H1 (cell line): ENCODE measurements at regions not wholly inside any gene's neighbourhood (a gene's known extent, or its start where the extent isn't known, plus 50 kb on each side); places are given as distances from the start of the nearest gene placed in this dataset.

Source experiments
- CTCF ChIA-PET: fragments of 300-600 bp; sonication (Branson Sonifier 250); formaldehyde crosslinking; loops from one replicate; lab custom pipeline; 2021; ENCODE audit not compliant: partially characterized antibody; lab: Charles Lee
- POLR2A ChIA-PET: fragments of 300-600 bp; sonication (Branson Sonifier 250); formaldehyde crosslinking; loops from one replicate; lab custom pipeline; 2021; ENCODE audit warnings: inconsistent platforms; ENCODE audit not compliant: partially characterized antibody; lab: Charles Lee
- DNase-seq, 2 experiments: peaks; one replicate each; pipeline versions ENCODE4 v3.0.0 to v3.0.0-alpha.2; 2010 to 2022; ENCODE audit warnings: low spot score in 2 of 2, low read depth in 1 of 2, mixed read lengths in 1 of 2
- FAIRE-seq: peaks from 2 replicates; lab custom pipeline; 2011; peaks lifted over from hg19 to GRCh38; lab: Jason Lieb, UNC
- H2AFZ ChIP-seq: 2 replicates; pipeline ENCODE4 v1.8.1; 2012; ENCODE audit warnings: low read length, inconsistent platforms
- H2AK5ac ChIP-seq: 2 replicates; pipeline ENCODE4 v1.6.1; 2013; ENCODE audit warnings: low read depth, low read length
- H2BK120ac ChIP-seq: replicated peaks from 2 replicates; pipeline ENCODE3; 2013; ENCODE audit warnings: low read depth, low read length, inconsistent platforms
- H2BK12ac ChIP-seq: 2 replicates; pipeline ENCODE4 v1.6.1; 2013; ENCODE audit warnings: low read depth, low read length
- H2BK15ac ChIP-seq: 2 replicates; pipeline ENCODE4 v1.6.1; 2013; ENCODE audit warnings: low read length
- H2BK20ac ChIP-seq: 2 replicates; pipeline ENCODE4 v1.6.1; 2013; ENCODE audit warnings: low read length
- H2BK5ac ChIP-seq: 2 replicates; pipeline ENCODE4 v1.6.1; 2013; ENCODE audit warnings: low read depth, low read length
- H3K14ac ChIP-seq: 2 replicates; pipeline ENCODE4 v1.6.1; 2013; ENCODE audit warnings: inconsistent platforms; ENCODE audit not compliant: insufficient read length
- H3K18ac ChIP-seq: 2 replicates; pipeline ENCODE4 v1.6.1; 2013; ENCODE audit warnings: low read length; ENCODE audit errors: extremely low read depth
- H3K23ac ChIP-seq: 2 replicates; pipeline ENCODE4 v1.6.1; 2013; ENCODE audit warnings: inconsistent platforms; ENCODE audit not compliant: insufficient read length
- H3K23me2 ChIP-seq: 2 replicates; pipeline ENCODE4 v1.6.1; 2013; ENCODE audit warnings: low read depth, low read length
- H3K27ac ChIP-seq: 2 replicates; pipeline ENCODE4 v1.6.1; 2011; ENCODE audit warnings: low read depth, low read length, inconsistent platforms
- H3K27me3 ChIP-seq, 4 experiments: replicated peaks in 1 of 4; 1 replicate in 1 of 4; 2 replicates in 3 of 4; pipeline versions ENCODE4 v1.6.1 to v1.8.1; 2011 to 2013; ENCODE audit warnings: low read length in 3 of 4, mild to moderate bottlenecking in 3 of 4, inconsistent platforms in 2 of 4, mixed read lengths in 2 of 4, moderate library complexity in 1 of 4; ENCODE audit not compliant: control insufficient read depth in 3 of 4, insufficient read depth in 3 of 4; ENCODE audit errors: extremely low read depth in 1 of 4
- H3K36me3 ChIP-seq, 4 experiments: 2 replicates each; pipeline versions ENCODE4 v1.6.1 to v1.8.1; 2011 to 2013; ENCODE audit warnings: mild to moderate bottlenecking in 4 of 4, low read length in 3 of 4, moderate library complexity in 2 of 4, control low read depth in 1 of 4, inconsistent platforms in 1 of 4; ENCODE audit not compliant: insufficient read depth in 4 of 4, control insufficient read depth in 2 of 4
- H3K4ac ChIP-seq: replicated peaks from 2 replicates; pipeline ENCODE3; 2013; ENCODE audit warnings: low read length, low read depth, mixed read lengths, inconsistent platforms; ENCODE audit not compliant: insufficient read length
- H3K4me1 ChIP-seq, 4 experiments: replicated peaks in 1 of 4; 1 replicate in 1 of 4; 2 replicates in 3 of 4; pipeline versions ENCODE4 v1.6.1 to v1.8.1; 2011 to 2013; ENCODE audit warnings: low read length in 3 of 4, inconsistent platforms in 2 of 4, mixed read lengths in 1 of 4; ENCODE audit not compliant: insufficient read depth in 4 of 4, control insufficient read depth in 3 of 4
- H3K4me2 ChIP-seq, 2 experiments: 2 replicates each; pipeline versions ENCODE4 v1.6.1 to v1.8.1; 2011 to 2013; ENCODE audit warnings: low read depth in 2 of 2, low read length in 2 of 2, control low read depth in 1 of 2, inconsistent platforms in 1 of 2, mild to moderate bottlenecking in 1 of 2; ENCODE audit not compliant: insufficient read depth in 1 of 2
- H3K4me3 ChIP-seq, 4 experiments: fragments of 200-600, 300-600 bp in 1 of 4; sonication (generic), shearing (Covaris generic), sonication (Bioruptor Twin) in 1 of 4; 2 replicates each; pipeline versions ENCODE4 v1.5.1 to v1.8.1; 2011 to 2016; ENCODE audit warnings: low read length in 4 of 4, low read depth in 3 of 4, control low read depth in 2 of 4, inconsistent platforms in 2 of 4, mild to moderate bottlenecking in 2 of 4, mixed read lengths in 1 of 4, moderate library complexity in 1 of 4; ENCODE audit not compliant: insufficient read depth in 2 of 4; ENCODE audit errors: extremely low read depth in 1 of 4
- H3K56ac ChIP-seq: replicated peaks from 2 replicates; pipeline ENCODE3; 2013; ENCODE audit warnings: low read depth, mild to moderate bottlenecking, mixed read lengths, low read length, inconsistent platforms; ENCODE audit not compliant: insufficient read length
- H3K79me1 ChIP-seq: 2 replicates; pipeline ENCODE4 v1.6.1; 2013; ENCODE audit warnings: low read depth, low read length, control low read depth
- H3K79me2 ChIP-seq, 2 experiments: 2 replicates each; pipeline versions ENCODE4 v1.6.1 to v1.8.1; 2012 to 2013; ENCODE audit warnings: low read length in 2 of 2, mild to moderate bottlenecking in 2 of 2, inconsistent platforms in 1 of 2; ENCODE audit not compliant: insufficient read depth in 2 of 2, control insufficient read depth in 1 of 2
- H3K9ac ChIP-seq, 4 experiments: replicated peaks in 1 of 4; 1 replicate in 1 of 4; 2 replicates in 3 of 4; pipeline versions ENCODE4 v1.6.1 to v1.8.1; 2011 to 2013; ENCODE audit warnings: low read depth in 3 of 4, low read length in 3 of 4, control low read depth in 2 of 4, mild to moderate bottlenecking in 2 of 4, moderate library complexity in 2 of 4, inconsistent platforms in 1 of 4; ENCODE audit errors: extremely low read depth in 1 of 4
- H3K9me3 ChIP-seq, 2 experiments: 2 replicates each; pipeline versions ENCODE4 v1.6.1 to v1.8.1; 2012 to 2013; ENCODE audit warnings: mild to moderate bottlenecking in 2 of 2, moderate library complexity in 2 of 2, control low read depth in 1 of 2, inconsistent platforms in 1 of 2, low read depth in 1 of 2, low read length in 1 of 2, mixed read lengths in 1 of 2; ENCODE audit not compliant: insufficient read depth in 2 of 2
- H4K20me1 ChIP-seq, 2 experiments: replicated peaks in 1 of 2; 2 replicates each; pipeline versions ENCODE3 to v1.8.1; 2011 to 2013; ENCODE audit warnings: inconsistent platforms in 2 of 2, low read length in 2 of 2, mild to moderate bottlenecking in 1 of 2; ENCODE audit not compliant: insufficient read depth in 2 of 2, control insufficient read depth in 1 of 2
- H4K5ac ChIP-seq: 2 replicates; pipeline ENCODE4 v1.6.1; 2013; ENCODE audit warnings: low read length, low read depth, mixed read lengths, inconsistent platforms; ENCODE audit not compliant: insufficient read length
- H4K8ac ChIP-seq: 2 replicates; pipeline ENCODE4 v1.8.0; 2013; ENCODE audit warnings: mild to moderate bottlenecking, moderate library complexity, low read length, inconsistent platforms; ENCODE audit not compliant: insufficient read depth; ENCODE audit errors: extremely low read depth
- H4K91ac ChIP-seq: replicated peaks from 2 replicates; pipeline ENCODE3; 2013; ENCODE audit warnings: low read length, mixed read lengths, inconsistent platforms; ENCODE audit not compliant: insufficient read length
- CREB1 ChIP-seq: IDR thresholded peaks from 2 replicates; pipeline ENCODE4 v1.6.1; 2012; ENCODE audit warnings: inconsistent platforms
- MAFK ChIP-seq: IDR thresholded peaks from 2 replicates; pipeline ENCODE4 v1.6.1; 2012; ENCODE audit warnings: low read depth, mild to moderate bottlenecking, improper control_type of control experiment, low read length
- POLR2AphosphoS5 ChIP-seq: IDR thresholded peaks from 2 replicates; pipeline ENCODE4 v1.6.1; 2011; ENCODE audit warnings: low read depth, low read length
- SIN3A ChIP-seq, 2 experiments: IDR thresholded peaks in 1 of 2; conservative IDR thresholded peaks in 1 of 2; 2 replicates each; pipeline ENCODE4 v1.6.1; 2011 to 2012; ENCODE audit warnings: low read length in 2 of 2, improper control_type of control experiment in 1 of 2, low read depth in 1 of 2, mild to moderate bottlenecking in 1 of 2
- SP4 ChIP-seq: IDR thresholded peaks from 2 replicates; pipeline ENCODE4 v1.6.1; 2012; ENCODE audit warnings: low read length, inconsistent platforms
- WGBS, 2 experiments: shearing (Covaris generic) in 1 of 2; methylation state at CpG; one replicate each; pipeline versions ENCODE4 v1.1.6 to v1.1.7; 2013 to 2015; ENCODE audit warnings: low lambda C conversion rate in 2 of 2, mixed read lengths in 2 of 2, inconsistent platforms in 1 of 2, low coverage in 1 of 2, missing lambda C conversion rate in 1 of 2; ENCODE audit not compliant: insufficient replicate concordance in 2 of 2, insufficient coverage in 1 of 2, insufficient read length in 1 of 2; ENCODE audit errors: extremely low coverage in 1 of 2, missing lambda C conversion rate in 1 of 2; 5-methylcytosine and 5-hydroxymethylcytosine counted together

GRCh38 chr6:93918258-93918657, 498.9 kb upstream of the EPHA7 start:
- 91% methylated on average over 3 of the region's 3 CpGs; no CpG with 5 or more reads in 1 of the 2 experiments for WGBS, 2 experiments
- no peak overlapping the region for H3K56ac ChIP-seq

More at GRCh38 chr6:93918258-93918657, 498.9 kb upstream of the EPHA7 start:
- no peak overlapping the region for H3K4ac ChIP-seq
- H4K91ac ChIP-seq, result no peak overlapping the region
- no peak overlapping the region for H3K4me3 ChIP-seq
- no peak overlapping the region for H2AK5ac ChIP-seq
- no peaks in the 10 kb centered on the region for H3K23me2 ChIP-seq
- POLR2A ChIA-PET, result no interaction called here
- DNase-seq, result no peak
- no peak for FAIRE-seq
- H2BK12ac ChIP-seq, result no peak overlapping the region
- no peaks in the 10 kb centered on the region for H3K79me2 ChIP-seq
- H3K27ac ChIP-seq, result no peak overlapping the region
- no peak overlapping the region for H2BK15ac ChIP-seq
- no peaks in the 10 kb centered on the region for H3K4me1 ChIP-seq
- TF ChIP-seq POLR2AphosphoS5 (no peak), CREB1 (no peak), MAFK (0 out of 2 replicates have a peak, but pooled peaks have one; percentile 19), SP4 (no peak), SIN3A (conservative IDR thresholded peaks at IDR 0.05 in 1 of 2, IDR thresholded peaks at IDR 0.05 in 1 of 2; ENCODE audit: low read depth in 1 of 2, low read length in 2 of 2) (no peak)
- TF ChIP-seq, all 59 proteins: peak for 1
- Histone ChIP-seq H2BK20ac (no peak overlapping the region), H2AFZ (no peak overlapping the region), H4K5ac (no peak overlapping the region), H3K79me1 (no peaks in the 10 kb centered on the region), H3K23ac (no peak overlapping the region), H3K4me2 (no peak overlapping the region), H3K27me3 (no peaks in the 10 kb centered on the region), H4K20me1 (no peaks in the 10 kb centered on the region), H3K9ac (no peak overlapping the region), H2BK5ac (no peak overlapping the region), H3K14ac (no peak overlapping the region), H4K8ac (no peak overlapping the region), H3K36me3 (no peaks in the 10 kb centered on the region), H3K9me3 (no peaks in the 10 kb centered on the region), H3K18ac (no peak overlapping the region), H2BK120ac (no peak overlapping the region)
- CTCF ChIA-PET, result no interaction called here
